Hepatic stellate cell (primary cell): ENCODE measurements at regions not wholly inside any gene's neighbourhood (a gene's known extent, or its start where the extent isn't known, plus 50 kb on each side); places are given as distances from the start of the nearest gene placed in this dataset.

ENCODE experiments used
- DNase-seq: peaks from one replicate; pipeline ENCODE4 v3.0.0; 2011; ENCODE audit warnings: low spot score

DNA sequence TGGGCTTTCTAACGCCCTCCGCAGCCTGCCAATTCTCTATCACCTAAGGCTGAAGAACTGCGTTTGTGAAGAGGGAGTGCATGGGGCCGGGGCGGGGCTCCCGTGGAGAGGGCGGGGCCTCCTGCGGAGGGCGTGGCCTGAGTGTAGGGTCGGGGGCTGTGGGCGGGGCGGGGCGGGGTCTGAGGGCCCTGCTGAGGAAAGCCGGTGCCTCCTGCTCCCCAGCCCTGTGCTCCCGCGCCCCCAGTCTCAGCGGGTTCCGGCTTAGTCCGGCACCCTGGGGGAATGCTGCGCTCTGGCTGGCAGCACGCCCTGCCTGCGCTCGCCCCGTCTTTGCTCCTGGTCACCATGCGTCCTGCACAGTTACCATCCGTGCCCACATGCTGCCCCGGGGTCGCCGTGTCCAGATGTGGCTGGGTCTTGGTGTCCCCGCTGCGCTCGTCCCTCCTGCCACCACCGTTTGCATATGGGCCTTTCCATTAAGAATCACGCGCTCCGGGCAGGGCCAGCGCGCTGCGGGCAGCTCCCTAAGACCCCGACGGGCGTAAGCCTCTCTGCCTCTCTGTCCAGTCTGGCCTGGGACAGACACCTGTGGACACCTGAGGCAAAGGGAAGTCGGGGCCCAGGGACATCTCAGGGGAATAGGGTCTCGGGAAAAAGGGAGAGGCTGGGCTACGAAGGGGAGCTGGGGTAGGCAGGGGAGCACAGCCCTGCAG lies 144.0 kb upstream of the RET start:
- no peak for DNase-seq

DNA sequence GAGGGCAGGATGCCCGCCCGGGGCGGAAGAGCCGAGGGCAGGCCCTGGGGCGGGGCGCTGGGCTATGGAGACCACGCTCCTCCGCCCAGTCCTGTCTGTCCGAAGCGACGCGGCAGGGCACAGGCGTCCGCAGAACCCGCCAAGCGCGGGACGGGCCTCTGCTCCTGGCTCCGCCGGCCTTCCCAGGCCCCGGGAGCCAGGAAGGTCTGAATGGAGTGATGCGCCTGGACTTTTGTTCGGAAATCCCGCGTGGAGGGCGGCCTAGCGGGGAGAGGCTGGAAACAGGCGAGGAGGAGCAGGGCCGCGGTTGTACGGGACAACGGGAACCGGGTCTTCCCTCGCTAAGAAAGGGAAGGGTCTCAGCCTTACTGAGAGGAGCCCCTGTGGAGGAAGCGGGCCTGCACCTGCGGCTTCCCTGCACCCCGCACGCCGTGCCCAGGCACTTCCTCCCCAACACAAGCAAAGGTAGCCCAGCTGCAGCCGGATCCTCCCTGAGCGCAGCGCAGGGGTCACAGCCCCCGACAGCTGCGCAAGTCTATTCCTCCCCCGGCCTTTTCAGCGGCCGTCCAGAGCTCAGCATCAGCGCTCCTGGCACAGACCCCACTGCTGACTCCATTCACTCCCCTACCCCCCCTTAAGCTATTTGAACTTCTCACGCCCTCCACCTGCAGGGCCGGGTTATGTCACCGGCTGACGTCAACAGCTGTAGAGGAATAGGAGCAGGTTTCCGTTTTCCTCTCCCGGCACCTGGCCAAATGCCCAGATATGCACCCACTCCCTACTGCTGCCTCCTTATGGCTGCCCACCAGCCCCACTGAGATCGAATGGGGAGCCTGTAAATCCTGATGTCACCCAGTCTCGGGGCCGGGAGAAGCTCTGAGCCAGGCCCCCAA lies 143.2 kb upstream of the RET start:
- no peak for DNase-seq

DNA sequence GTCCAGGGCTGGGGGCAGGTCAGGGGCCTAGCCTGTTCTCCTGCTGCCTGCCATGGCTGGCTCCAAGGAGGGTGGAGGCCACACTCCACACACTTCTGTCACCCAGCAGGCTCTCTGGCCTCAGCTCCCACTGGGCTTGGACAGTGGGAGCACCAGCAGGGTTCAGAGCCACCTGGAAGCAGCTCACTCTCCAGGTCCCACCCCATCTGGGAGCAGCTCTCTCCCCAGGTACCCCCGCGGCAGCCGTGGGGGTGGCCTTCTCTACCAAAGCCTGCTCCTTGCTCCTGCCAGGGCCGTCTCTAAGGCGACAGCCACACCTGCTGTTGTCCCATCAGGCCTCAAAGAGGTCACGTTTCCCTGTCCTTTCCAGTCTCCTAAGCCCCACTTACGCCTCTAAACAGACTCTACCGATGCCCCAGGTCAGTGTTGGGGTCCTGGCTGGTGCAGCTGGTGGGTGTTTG lies 142.5 kb upstream of the RET start:
- no peak for DNase-seq

DNA sequence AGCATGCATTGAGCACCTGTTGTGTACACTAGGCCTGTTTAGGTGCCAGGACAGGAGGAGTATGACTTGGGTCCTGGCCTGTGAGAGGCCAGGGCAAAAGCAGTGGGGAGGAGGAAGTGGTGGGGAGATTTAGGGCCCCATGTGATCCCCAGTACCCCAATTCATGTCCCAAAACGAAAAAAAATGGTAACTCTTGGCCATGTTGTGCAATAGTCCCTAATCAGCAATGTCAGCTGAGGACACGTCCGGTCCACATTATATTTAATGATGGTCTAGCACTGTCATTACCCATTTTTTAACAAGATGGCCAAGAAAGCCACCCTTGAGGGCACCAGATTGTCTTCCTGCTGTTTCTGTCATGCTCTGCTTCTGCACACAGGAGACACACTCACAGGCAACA lies 142.0 kb upstream of the RET start:
- no peak for DNase-seq

DNA sequence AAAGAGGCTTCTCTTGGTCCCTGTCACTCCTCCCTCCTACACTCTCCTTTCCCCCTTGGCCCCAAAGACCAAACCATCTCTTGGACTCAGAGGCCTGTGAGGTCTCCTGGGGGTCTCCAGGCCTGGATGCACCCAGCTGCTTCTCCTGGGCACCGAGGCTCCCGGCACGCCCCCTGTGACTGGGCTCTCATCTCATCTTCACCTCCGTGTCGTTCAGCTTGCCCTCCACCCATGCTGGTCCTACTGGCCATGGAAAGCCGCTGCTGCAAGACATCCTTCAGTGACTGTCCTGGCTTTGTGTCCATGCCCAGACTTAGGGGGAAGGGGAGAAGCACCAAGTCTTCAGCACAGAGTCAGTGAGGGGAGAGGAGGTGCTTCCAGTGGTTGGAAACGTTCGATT lies 141.4 kb upstream of the RET start:
- DNase-seq = no peak

DNA sequence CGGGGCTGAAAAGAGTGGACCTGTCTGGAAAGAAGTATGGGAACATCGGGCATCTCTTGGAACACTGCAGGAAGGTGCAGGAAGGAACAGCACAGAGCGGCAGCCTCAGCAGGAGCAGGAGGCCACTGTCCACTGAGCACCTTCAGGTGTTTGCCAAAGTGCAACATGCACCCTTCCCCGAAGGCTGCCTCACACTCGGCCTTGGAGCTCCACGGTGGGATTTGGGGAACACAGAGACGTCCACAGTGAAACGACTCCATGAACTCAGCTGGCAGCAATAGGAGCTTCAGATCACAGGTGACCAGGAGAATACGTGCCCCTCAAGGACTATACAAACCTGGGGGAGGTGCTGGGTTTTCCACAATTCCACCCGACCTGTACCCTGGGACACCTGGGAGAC lies 140.3 kb upstream of the RET start:
- DNase-seq = no peak

DNA sequence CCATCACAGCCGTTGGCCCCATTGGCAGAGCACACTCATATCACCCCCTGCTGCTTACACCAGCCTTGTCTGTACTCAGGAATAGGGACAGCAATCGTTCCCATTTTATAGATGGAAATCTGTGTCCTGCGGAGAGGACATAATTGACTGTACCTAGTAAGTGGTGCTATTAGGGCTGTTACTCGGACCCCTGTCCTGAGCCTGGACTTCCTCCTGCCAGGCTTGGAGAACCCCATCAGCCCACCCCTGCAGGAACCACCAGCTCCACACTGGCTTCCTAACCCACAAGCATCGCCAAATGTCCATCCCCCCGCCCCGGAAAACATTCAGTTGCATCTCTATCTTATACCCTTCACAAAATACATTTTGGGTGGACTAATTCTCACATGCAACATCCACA lies 139.8 kb upstream of the RET start:
- no peak for DNase-seq

DNA sequence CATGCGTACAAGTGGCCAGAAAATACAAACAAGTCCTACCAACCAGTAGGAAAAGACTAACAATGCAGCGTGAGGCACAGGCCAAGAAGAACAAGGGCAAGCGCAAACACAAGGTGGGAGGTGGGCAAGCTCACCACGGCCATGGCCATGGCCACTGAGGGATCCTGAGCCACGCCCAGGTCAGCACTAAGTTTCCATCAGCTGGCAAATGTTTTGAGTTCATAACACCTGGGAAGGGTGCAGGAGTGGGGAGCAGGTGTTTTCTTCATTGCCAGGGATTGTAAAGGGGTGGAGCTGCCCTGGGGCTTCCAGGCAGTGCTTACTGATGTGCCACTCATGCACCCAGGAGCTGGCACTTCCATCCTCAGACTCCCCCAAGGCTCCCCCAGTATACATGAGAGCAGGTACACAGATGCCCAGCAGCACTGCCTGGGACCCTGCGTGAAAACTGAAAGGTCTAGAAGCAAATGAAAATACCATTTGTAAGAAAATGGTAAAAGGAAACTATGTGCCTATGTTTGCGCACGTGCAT lies 139.2 kb upstream of the RET start:
- DNase-seq = no peak

DNA sequence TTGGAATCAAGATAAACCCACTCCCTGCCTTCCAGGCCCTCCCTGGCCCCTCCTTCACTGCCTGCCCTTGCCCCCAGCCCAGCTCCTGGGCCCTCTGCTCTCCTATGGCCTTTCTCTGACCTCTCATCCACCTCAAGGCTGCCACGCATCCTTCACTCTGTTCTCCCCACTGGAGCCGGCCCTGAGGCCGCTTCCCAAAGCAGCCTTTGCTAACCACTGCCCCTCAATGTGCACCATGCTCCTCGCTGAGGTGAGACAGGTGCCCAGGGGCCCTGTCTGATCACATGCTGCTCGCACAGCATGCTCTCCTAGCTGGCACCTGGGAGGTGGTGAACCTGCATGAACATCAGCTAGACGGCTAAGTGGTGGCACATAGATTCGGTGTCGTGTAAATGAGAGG lies 138.5 kb upstream of the RET start:
- no peak for DNase-seq

DNA sequence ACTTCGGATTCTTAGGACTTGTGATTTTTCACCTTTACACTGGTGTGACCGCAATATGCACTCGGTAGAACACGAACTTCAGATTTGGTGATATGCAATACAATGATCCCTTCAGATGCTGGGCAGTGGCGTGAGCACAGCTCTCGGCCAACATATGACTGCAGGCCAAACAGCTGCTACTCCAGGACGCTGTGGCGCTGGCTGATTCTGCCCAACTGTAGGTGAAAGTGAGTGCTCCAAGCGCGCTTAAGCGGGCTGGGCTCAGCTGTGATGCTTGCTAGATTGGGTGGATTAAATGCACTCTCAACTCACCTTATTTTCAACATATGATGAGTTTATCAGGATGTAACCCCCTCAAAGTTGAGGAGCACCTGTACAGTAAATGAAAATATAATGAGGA lies 137.6 kb upstream of the RET start:
- DNase-seq = no peak

DNA sequence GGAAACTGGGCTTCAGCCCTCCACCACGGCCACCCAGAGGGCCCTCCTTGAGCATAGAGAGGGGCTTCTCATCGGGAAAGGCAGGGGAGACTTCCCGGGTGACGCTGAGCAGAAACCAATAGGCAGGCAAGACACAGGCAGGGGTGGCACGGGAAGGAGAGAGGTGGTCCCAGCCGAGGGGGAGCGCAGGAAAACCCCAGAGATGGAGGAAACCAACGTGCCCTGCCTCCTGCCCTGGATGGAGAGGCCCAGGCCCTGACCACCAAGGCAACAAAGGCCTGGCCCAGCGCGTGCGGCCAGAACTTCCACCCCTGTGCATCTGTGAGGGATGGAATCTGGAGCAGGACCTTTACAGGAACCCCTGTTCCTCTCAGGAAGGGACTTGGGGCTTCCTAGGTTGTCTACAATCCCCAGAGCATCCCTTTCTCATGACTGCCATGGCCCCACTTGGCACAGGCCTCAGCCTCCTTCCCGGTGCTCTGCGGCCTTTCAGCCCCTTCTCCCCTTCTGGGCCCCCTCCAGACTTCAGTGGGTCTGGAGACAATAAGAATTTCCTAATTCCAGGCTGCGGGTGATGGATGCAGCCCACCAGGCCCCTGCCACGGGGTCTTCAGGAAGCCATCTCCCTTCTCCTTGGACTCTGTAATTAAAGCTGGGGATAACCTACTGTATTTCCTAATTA lies 137.0 kb upstream of the RET start:
- no peak for DNase-seq

DNA sequence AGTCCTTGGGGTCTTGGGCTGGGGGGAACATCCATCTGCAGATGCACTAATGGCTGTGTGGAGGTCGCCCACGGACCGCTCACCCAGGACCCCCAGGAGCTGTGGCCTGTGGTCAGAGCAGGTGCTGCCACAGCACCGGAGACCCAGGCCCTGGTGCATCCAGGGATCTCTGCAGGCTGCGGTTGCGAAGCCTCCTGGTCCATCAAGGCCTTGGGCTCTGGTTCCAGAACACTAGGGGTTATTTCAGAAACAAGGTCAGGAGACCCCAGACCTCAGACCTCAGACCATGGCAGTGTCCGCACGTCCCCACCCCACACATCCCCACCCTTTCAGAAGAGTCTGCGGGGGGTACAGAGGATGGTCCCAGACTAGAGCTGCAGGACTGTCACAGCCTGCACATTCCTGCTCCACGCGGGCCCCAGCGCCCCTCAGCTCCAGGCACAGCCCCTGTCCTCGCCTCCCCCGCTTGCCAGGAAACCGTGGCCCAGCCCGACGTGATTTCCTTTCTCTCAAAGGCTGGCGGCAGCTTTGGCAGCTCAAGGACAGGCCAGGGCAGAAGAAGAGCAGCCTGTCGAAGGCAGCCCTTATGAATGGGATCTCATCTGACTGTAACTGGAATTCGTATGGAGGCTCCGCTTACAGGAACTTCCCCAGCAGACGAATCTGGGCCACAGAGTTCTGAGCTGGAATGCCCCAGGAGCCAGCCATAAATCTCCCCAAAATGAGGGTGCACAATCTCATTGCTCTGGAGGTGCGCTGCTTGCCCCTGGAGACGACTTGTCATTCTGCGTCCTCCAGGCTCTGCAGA lies 136.2 kb upstream of the RET start:
- DNase-seq = no peak

DNA sequence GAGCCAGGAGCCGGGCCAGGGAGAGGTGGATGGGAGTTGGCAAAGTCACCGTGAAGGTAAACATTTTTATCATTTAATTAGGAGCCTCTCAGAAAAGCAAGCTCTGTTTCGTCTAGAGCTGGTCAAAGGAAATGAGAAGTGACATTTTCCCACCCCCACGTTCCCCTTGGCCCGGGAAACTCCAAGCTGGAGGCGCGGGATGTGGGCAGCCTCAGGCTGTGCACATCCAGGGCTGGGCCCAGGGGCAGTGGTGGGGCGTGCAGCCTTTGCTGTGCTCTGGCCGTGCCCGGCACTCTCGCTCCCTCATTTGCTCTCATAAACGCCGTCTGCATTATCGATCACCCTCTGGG lies 135.6 kb upstream of the RET start:
- DNase-seq = no peak

DNA sequence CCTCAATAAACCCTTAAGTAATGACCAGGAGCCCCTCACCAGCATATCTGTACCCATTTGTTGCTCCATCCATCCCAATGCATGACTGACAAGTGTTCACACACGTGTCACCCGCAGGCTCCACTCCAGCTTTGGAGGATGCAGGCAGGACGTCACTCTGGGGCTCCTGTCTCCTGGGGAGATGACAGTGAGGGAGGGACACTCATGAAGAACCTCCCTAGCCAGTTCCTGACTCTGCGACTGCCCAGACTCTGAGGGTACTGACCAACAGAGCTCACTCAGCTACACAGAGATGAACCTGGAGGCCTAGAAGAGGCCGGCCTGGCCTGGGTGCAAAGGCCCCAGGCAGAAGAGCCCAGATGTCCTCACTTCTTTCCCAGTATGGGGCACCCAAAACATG lies 135.1 kb upstream of the RET start:
- DNase-seq = no peak

DNA sequence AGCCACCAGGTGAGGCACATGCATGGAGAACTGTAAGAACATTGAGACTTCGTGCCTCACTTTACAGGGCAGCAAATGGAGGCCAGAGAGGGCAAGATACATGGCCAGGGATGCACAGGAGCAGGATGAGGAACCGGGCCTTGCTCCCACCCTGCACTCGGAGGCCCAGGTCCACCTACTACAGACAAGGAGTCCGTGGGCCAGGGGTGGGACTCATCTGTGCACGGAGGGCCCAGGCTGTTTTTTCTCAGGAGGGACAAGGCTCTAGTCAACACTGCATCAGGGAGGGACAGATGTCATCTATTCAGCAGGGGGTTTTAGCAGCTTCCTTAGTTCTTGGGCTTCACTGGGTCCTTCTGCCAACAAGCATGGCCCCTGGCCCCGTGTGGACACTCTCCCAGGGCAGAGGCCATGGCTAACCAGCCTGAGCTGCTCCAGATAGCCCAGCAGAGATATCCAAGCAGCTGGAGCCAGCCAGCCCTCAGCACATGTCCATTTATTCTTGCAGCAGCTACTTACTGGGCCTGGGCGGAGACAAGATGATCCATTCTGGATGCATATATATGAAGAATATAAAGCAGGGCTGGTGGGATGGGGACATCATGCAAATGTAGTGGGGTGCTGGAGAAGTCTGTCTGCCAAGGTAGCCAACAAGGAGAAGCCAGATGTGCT lies 134.5 kb upstream of the RET start:
- DNase-seq = no peak

DNA sequence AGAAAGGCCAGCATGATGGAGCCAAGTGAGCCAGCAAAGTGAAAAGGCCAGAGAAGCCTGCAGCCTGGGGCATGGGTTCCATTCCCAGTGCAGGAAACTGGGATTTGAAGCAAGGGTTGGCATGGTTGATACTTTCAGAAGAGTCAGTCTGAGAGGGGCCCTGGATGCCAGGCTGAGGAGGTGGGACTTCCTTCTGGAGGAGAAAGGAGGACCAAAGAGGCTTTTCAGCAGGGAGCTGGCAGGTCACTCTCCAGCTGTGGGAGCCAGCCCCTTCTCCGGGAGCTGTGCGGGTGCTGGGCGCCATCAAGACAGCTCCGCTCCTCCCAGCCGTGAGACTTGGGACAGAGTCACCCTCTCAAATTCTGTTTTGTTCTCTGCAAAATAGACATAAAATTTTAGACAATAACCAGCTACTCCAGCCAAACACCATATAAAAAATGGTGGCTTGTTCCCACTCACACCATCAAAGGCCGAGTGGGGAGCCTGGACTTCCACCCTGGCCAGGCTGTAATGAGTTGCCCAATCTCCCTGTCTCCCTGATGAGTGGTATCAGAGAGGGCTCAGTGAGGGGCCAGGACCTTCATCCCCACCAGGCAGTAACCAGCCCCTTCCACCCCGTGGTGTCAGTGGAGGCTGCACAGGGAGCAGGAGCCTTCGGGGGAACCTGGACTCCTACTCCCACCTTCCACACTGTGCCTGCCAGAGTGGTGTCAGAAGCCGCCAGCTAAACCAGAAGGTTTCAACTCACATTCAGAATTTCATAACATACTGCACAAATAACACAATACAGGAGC lies 133.6 kb upstream of the RET start:
- DNase-seq = no peak

DNA sequence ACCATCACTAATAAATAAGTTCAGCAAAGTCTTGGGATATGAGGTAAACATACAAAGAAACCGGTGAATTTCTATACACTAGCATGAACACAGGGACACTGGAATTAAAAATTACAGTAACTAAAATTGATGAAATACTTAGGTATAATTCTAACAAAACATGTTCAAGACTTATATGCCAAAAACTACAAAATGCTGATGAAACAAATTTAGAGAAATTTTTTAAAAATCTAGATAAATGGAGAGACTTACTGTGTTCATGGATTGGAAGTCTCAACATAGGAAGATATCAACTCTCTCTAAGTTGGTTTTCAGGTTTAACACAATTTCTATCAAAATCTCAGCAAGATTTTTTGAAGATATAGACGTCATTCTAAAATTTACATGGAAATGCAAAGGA lies 128.8 kb upstream of the RET start:
- DNase-seq = no peak

DNA sequence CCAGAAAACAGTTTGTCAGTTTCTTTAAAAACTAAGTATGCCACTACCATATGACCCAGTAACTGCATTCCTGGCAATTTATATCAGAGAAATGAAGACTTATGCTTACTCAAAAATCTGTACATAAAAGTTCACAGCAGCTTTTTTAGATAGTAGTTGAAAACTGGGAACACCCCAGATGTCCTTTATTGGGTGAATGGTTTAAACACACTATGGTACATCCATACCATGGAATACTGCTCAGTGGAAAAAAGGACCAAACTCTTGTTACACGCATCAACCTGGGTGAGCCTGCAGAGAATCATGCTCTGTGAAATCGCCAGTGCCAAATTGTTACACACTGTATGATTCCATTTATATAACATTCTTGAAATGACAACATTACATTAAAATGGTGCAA lies 127.6 kb upstream of the RET start:
- no peak for DNase-seq

DNA sequence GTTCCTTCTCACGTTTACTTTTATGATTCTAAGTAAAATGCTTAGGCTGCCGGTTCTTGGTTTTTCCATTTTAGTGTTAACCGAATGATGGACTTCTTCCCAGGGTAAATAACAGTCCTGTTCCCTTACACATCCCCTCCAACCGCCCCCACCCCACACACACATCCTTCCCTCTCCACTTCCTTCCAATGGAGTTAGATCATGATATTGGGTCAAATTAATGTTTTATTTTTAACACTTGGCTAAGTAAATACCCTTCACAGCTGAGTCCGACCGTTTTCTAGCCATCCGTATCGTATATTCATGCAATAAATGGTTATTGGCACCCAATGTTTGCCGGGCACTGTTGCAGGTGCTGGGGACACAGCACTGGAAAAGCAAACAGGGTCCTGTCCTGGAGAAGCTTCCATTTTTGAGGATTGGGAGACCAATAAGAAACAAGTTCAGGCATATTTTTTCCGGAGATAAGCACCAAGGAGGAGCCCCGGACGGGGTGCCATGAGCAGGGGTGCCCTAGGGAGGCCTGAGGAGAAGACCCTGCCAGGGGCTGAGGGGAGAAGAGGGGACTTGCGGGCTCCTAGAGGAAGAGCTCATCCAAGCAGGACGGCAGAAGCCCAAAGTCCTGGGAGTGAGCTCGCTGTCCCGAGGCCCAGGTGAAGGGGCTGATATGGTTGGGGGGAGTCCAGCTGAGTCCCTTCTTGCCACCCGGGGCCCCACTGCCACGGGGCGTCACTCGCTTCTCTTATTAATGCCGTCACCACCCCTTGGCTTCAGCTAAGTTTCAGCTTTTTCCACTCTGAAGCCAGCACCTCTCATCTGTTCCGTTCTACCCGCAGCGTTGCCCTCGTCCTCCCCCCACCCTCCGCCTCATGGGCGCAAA lies 126.0 kb upstream of the RET start:
- no peak for DNase-seq
